ENCODE measurements at regions not wholly inside any gene's neighbourhood (a gene's known extent, or its start where the extent isn't known, plus 50 kb on each side); places are given as distances from the start of the nearest gene placed in this dataset.

DNA sequence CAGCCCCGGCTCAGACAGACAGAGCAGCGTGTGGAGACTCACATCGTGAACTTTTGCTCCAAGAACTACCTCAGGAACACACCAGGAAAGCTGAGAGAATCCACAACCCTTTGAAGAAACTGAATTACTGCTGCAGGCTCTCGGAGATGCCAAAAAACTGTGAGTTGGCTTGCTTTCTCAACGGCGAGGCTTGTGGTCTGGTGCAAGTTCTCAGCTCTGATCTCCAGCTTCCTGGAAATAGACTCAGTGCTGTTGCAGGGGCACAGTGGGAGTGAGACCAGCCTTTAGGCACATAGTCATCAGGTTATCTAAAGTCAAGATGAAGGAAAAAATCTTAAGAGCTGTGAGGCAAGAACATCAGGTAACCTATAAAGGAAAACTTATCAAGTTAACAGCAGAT, 273.7 kb upstream of the LRATD1 start:
- intact Hi-C loops (cut with DNase I) = no loop called here
- H3K27ac ChIP-seq = no peak overlapping the region
- no peak overlapping the region for H3K4me3 ChIP-seq
- H3K36me3 ChIP-seq = no peaks in the 10 kb centered on the region
- TF ChIP-seq POLR2AphosphoS5 (IDR thresholded peaks at IDR 0.05; ENCODE audit: insufficient read depth in 1 of 2, low read depth in 1 of 2) = no peak
- TF ChIP-seq, protein P1, sequence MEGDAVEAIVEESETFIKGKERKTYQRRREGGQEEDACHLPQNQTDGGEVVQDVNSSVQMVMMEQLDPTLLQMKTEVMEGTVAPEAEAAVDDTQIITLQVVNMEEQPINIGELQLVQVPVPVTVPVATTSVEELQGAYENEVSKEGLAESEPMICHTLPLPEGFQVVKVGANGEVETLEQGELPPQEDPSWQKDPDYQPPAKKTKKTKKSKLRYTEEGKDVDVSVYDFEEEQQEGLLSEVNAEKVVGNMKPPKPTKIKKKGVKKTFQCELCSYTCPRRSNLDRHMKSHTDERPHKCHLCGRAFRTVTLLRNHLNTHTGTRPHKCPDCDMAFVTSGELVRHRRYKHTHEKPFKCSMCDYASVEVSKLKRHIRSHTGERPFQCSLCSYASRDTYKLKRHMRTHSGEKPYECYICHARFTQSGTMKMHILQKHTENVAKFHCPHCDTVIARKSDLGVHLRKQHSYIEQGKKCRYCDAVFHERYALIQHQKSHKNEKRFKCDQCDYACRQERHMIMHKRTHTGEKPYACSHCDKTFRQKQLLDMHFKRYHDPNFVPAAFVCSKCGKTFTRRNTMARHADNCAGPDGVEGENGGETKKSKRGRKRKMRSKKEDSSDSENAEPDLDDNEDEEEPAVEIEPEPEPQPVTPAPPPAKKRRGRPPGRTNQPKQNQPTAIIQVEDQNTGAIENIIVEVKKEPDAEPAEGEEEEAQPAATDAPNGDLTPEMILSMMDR (IDR thresholded peaks at IDR 0.05) = no peak
- TF ChIP-seq POLR2A (IDR thresholded peaks at IDR 0.05) = no peak
- H3K27me3 ChIP-seq = no peaks in the 10 kb centered on the region
- no peaks in the 10 kb centered on the region for H3K9me3 ChIP-seq
- DNase-seq (ENCODE audit: extremely low spot score in 2 of 2) = no peak
- H3K4me1 ChIP-seq = no peaks in the 10 kb centered on the region

DNA sequence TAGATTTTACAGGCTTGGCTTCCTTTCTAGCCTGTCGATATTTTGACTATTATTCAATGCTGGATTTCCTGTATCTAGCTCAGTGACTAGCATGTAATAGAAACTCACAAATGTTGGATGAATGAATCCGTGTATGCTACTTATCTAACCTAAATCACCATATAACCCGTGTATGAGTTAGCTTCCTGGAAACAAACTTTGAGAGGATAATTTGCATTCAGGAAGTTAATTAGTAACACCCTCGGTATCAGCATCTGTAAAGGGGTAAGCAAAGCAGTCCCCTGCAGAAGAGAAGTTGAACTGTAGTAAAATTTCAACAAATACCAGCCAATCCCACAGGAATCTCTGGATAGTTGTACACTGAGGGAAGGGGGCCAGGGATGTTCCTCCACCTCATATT, 269.4 kb upstream of the LRATD1 start:
- no peaks in the 10 kb centered on the region for H3K27me3 ChIP-seq
- no peaks in the 10 kb centered on the region for H3K9me3 ChIP-seq

DNA sequence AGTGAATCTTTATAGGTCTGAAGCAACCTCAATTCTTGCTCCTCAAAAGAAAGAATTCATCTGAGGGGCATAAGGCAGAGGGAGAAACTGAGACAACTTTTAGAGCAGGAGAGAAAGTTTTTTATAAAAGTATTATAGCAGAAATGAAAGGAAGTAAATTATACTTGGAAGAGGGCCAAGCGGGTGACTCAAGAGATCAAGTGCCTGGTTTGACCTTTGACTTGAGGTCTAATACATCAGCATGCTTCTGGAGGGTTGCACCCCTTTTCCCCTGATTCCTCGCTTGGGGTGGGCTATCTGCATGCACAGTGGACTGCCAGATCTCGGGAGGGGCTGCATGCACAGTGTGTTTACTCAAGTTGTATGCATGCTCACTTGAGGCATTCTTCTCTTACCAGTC, 268.5 kb upstream of the LRATD1 start:
- no peak overlapping the region for H3K27ac ChIP-seq
- intact Hi-C loops (cut with DNase I) = no loop called here
- no peaks in the 10 kb centered on the region for H3K36me3 ChIP-seq
- TF ChIP-seq, protein P1 (IDR thresholded peaks at IDR 0.05) = no peak
- TF ChIP-seq POLR2AphosphoS5 (IDR thresholded peaks at IDR 0.05; ENCODE audit: insufficient read depth in 1 of 2, low read depth in 1 of 2) (no peak), POLR2A (IDR thresholded peaks at IDR 0.05) (no peak)
- no peaks in the 10 kb centered on the region for H3K9me3 ChIP-seq
- DNase-seq (ENCODE audit: extremely low spot score in 2 of 2) = no peak
- no peak overlapping the region for H3K4me3 ChIP-seq
- H3K27me3 ChIP-seq = no peaks in the 10 kb centered on the region
- no peaks in the 10 kb centered on the region for H3K4me1 ChIP-seq

More for the DNA sequence above, 269.4 kb upstream of the LRATD1 start:
- DNase-seq (ENCODE audit: extremely low spot score in 2 of 2) = no peak
- no peak for TF ChIP-seq POLR2AphosphoS5 (IDR thresholded peaks at IDR 0.05; ENCODE audit: insufficient read depth in 1 of 2, low read depth in 1 of 2)
- no peak for TF ChIP-seq POLR2A (IDR thresholded peaks at IDR 0.05)
- TF ChIP-seq, protein P1 (IDR thresholded peaks at IDR 0.05) = no peak
- no peak overlapping the region for H3K27ac ChIP-seq
- H3K4me3 ChIP-seq = no peak overlapping the region
- intact Hi-C loops (cut with DNase I) = no loop called here
- H3K4me1 ChIP-seq = no peaks in the 10 kb centered on the region
- H3K36me3 ChIP-seq = no peaks in the 10 kb centered on the region

DNA sequence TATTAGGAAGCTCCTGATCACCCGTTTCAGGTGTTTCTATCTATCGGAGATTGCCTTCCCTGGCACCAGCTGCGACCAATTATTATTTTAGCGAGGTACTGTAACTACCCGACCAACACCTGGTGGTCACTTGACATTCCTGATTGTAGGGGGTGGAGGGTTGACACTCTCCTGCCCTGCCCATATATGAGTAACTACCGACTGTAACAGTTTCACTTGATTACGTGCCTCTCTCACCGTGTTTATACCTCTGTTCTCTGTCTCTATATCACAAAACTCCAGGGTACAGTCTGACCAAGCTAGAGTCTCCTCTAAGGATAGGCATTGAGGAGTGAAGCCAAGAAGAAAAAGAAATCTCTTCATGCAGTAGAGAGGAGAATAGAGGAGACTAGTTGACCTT, 268.0 kb upstream of the LRATD1 start:
- TF ChIP-seq, protein P1 (IDR thresholded peaks at IDR 0.05) = no peak
- TF ChIP-seq POLR2AphosphoS5 (IDR thresholded peaks at IDR 0.05; ENCODE audit: insufficient read depth in 1 of 2, low read depth in 1 of 2) (no peak), POLR2A (IDR thresholded peaks at IDR 0.05) (no peak)
- Histone ChIP-seq H3K4me1 (no peaks in the 10 kb centered on the region), H3K36me3 (no peaks in the 10 kb centered on the region), H3K27me3 (no peaks in the 10 kb centered on the region), H3K27ac (no peak overlapping the region), H3K4me3 (no peak overlapping the region), H3K9me3 (no peaks in the 10 kb centered on the region)
- intact Hi-C loops (cut with DNase I) = no loop called here
- no peak for DNase-seq (ENCODE audit: extremely low spot score in 2 of 2)

DNA sequence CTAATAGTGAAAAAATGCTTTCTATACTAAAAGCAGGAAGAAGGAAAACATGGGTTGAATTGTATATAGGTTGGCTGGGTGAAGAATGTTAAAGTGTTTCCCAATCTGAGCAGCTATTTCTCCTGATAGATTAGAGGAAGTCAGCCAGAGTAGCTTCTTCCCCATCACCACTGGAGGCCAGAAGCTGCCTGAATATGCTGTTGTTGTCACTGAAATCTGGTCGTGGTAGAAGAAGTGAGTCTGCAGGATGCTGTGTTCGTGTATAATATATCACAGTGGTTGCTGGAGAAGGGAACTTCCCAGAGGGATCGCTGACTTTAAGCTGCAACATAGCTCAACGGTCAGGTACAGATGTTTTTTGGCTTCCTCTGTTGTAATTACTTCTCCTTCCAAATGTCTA, 247.5 kb upstream of the LRATD1 start:
- Histone ChIP-seq H3K9me3 (no peaks in the 10 kb centered on the region), H3K27ac (no peak overlapping the region), H3K36me3 (no peaks in the 10 kb centered on the region), H3K27me3 (no peaks in the 10 kb centered on the region), H3K4me1 (no peaks in the 10 kb centered on the region), H3K4me3 (no peak overlapping the region)
- no peak for TF ChIP-seq POLR2A (IDR thresholded peaks at IDR 0.05)
- DNase-seq (ENCODE audit: extremely low spot score in 2 of 2) = no peak
- intact Hi-C loops (cut with DNase I) = no loop called here

DNA sequence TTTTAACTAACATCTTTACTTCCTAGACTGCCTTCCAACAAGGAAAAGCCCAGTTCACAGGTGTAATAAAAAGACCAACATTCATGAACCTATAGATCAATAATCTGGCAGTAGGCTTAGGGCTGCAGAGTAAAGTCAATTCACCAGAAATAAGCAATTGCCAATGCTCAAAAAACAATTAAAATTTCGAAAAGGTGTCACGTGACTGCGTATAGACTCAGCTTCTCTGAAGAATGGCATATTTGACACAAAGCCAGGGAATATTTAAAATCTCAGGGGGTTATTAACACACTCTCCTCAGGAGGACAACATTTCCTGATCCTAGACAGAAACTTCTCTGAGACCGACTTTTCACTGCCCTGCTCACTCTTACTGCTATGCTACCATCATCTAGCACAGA, 245.2 kb upstream of the LRATD1 start:
- intact Hi-C loops (cut with DNase I) = no loop called here
- no peak for DNase-seq (ENCODE audit: extremely low spot score in 2 of 2)
- Histone ChIP-seq H3K27ac (no peak overlapping the region), H3K4me3 (no peak overlapping the region), H3K9me3 (no peaks in the 10 kb centered on the region), H3K4me1 (no peaks in the 10 kb centered on the region), H3K36me3 (no peaks in the 10 kb centered on the region), H3K27me3 (no peaks in the 10 kb centered on the region)
- no peak for TF ChIP-seq POLR2A (IDR thresholded peaks at IDR 0.05)
- no peak for TF ChIP-seq POLR2AphosphoS5 (IDR thresholded peaks at IDR 0.05; ENCODE audit: insufficient read depth in 1 of 2, low read depth in 1 of 2)
- TF ChIP-seq, protein P1 (IDR thresholded peaks at IDR 0.05) = no peak

Data from vagina (tissue), 2 donors.